PC-9 (cell line): ENCODE measurements at regions not wholly inside any gene's neighbourhood (a gene's known extent, or its start where the extent isn't known, plus 50 kb on each side); places are given as distances from the start of the nearest gene placed in this dataset.

ENCODE experiments used
- CTCF ChIP-seq: fragments of 200-600 bp; sonication (generic); conservative IDR thresholded peaks from 2 replicates; pipeline ENCODE4 v1.6.1; 2017; ENCODE audit warnings: mixed run types, antibody characterized with exemption, mild to moderate bottlenecking, moderate library complexity
- EZH2 ChIP-seq: fragments of 200-600 bp; sonication (generic); IDR thresholded peaks from 2 replicates; pipeline ENCODE4 v1.8.0; 2017; ENCODE audit warnings: antibody characterized with exemption, low read depth

DNA sequence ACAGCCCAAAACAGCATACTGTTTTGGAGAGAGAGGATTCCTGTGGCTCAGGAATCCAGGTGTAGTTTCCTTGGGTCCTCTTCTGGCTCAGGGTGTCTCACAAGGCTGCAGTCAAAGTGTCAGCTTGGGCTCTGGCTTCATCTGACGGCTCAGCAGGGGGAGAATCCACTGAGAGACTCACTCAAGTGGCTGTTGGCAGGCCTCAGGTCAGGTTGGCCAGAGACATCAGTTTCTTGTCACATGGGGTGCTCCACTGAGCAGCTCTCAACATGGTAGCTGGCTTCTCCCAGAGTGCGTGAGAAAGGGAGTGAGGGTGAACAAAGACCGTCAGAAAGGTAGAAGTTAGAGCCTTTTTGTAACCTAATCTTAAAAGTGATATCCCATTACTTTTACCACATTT is 168.4 kb downstream of the SOCS6 start:
- no peak for TF ChIP-seq CTCF
- TF ChIP-seq EZH2: no peak
